GM18517 (cell line): ENCODE measurements at regions not wholly inside any gene's neighbourhood (a gene's known extent, or its start where the extent isn't known, plus 50 kb on each side); places are given as distances from the start of the nearest gene placed in this dataset.
"Not testable (repeated sequence)": the region's sequence is repeated elsewhere in the genome, so short reads cannot be mapped to it uniquely, and the experiment has no call there.

Experiments used
- ATAC-seq: cut with Tn5 transposase; IDR thresholded peaks from one replicate; pipeline ENCODE4 v1.9.1; 2021; ENCODE audit warnings: mild to moderate bottlenecking, moderate library complexity; ENCODE audit not compliant: unreplicated experiment

- ATAC-seq = no peak
These were observed 1320.5 kb downstream of the UQCRFS1 start for GRCh38 chr19:27892500-27892899.

- no peak for ATAC-seq
These were observed 1321.5 kb downstream of the UQCRFS1 start for GRCh38 chr19:27891411-27891810.

- no peak for ATAC-seq
These were observed 1322.3 kb downstream of the UQCRFS1 start for GRCh38 chr19:27890696-27891095.

- ATAC-seq = no peak
These were observed 1322.7 kb downstream of the UQCRFS1 start for GRCh38 chr19:27890206-27890605.

- no peak for ATAC-seq
These were observed 1323.8 kb downstream of the UQCRFS1 start for GRCh38 chr19:27889156-27889555.

GRCh38 chr19:27887946-27888345, 1325.0 kb downstream of the UQCRFS1 start:
- ATAC-seq = no peak

GRCh38 chr19:27885359-27885758, 1327.6 kb downstream of the UQCRFS1 start:
- ATAC-seq = no peak

GRCh38 chr19:27884376-27884775, 1328.6 kb downstream of the UQCRFS1 start:
- no peak for ATAC-seq

GRCh38 chr19:27881213-27881612, 1331.7 kb downstream of the UQCRFS1 start:
- ATAC-seq = no peak

GRCh38 chr19:27876976-27877512, 1335.9 kb downstream of the UQCRFS1 start:
- ATAC-seq = no peak

- no peak for ATAC-seq
These were observed 1336.5 kb downstream of the UQCRFS1 start for GRCh38 chr19:27876489-27876888.

- no peak for ATAC-seq
These were observed 1340.6 kb downstream of the UQCRFS1 start for GRCh38 chr19:27872370-27872769.

GRCh38 chr19:27870293-27870692, 1342.7 kb downstream of the UQCRFS1 start:
- ATAC-seq = no peak

- no peak for ATAC-seq
These were observed 1344.9 kb downstream of the UQCRFS1 start for GRCh38 chr19:27868007-27868406.

- no peak for ATAC-seq
These were observed 1346.8 kb downstream of the UQCRFS1 start for GRCh38 chr19:27865927-27866777.

GRCh38 chr19:27861411-27861975, 1351.5 kb downstream of the UQCRFS1 start:
- ATAC-seq = no peak

GRCh38 chr19:27860309-27860934, 1352.5 kb downstream of the UQCRFS1 start:
- ATAC-seq = no peak

GRCh38 chr19:27859689-27860088, 1353.3 kb downstream of the UQCRFS1 start:
- ATAC-seq = no peak

GRCh38 chr19:27858981-27859581, 1353.9 kb downstream of the UQCRFS1 start:
- no peak for ATAC-seq

- not testable (repeated sequence) for ATAC-seq
These were observed 1360.0 kb downstream of the UQCRFS1 start for GRCh38 chr19:27852931-27853330.

- no peak for ATAC-seq
These were observed 1361.3 kb downstream of the UQCRFS1 start for GRCh38 chr19:27851543-27852060.
